Activated CD8-positive, alpha-beta memory T cell treated with anti-CD3 and anti-CD28 coated beads for 48 hours (primary cell): ENCODE measurements at regions not wholly inside any gene's neighbourhood (a gene's known extent, or its start where the extent isn't known, plus 50 kb on each side); places are given as distances from the start of the nearest gene placed in this dataset.
"Not testable (repeated sequence)": the region's sequence is repeated elsewhere in the genome, so short reads cannot be mapped to it uniquely, and the experiment has no call there.

Experiments used
- DNase-seq, 3 experiments: peaks; one replicate each; pipeline ENCODE4 v3.0.0-alpha.2; 2020; ENCODE audit warnings: low read depth in 2 of 3, low spot score in 2 of 3

DNA sequence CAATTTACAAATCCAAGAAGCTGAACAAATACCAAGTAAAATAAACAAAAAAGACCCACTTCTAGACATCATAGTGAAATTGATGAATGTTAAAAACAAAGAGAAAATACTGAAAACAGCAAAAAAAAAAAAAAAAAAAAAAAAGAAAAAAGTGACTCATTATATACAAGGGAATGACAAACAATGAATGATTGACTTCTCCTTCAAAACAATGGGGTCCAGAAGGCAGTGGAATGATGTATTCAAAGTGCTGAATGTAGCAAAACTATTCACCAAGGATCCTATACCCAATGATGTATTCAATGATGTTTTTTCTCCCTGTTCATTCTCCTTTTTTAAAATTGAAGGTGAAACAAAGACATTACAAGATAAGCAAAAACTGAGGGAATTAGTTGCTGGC lies 650.0 kb downstream of the UTRN start:
- no peak for DNase-seq

DNA sequence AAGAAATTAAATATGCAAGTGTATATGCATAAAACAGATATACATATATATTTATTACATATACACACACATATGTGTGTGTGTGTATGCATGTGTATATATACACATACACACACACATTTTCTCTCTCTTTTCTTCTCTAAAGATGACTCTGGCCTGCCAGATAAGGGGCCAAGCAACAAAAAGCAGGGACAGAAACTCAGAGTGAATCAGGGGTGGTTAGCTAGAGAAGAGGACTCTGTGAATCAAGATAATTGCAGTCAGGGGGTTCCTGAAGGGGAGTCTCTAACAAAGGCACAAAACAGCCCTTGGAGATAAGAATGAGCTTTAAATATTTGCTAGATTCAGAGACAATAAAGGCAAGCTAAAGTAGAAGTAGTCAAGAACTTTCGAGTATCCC lies 650.5 kb downstream of the UTRN start:
- DNase-seq, result no peak

DNA sequence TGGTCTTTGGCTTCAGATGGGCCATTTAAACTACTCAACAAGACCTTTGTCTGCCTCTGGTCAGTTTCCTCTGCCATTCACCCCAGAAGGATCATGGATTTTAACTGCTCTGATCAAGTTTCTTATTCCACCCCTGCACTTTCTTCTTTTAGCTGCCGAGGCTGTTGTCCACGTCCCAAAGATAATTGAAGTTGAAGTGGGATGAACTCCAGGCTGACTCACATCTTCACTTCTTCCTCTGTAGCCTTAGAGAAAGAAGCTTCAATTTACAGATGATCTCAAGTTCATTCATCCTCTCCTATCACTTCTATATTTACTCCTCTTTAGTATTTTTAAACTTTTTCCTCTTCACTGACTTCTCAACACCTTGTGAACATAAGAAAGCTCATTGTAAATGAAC lies 651.6 kb downstream of the UTRN start:
- DNase-seq, result no peak

DNA sequence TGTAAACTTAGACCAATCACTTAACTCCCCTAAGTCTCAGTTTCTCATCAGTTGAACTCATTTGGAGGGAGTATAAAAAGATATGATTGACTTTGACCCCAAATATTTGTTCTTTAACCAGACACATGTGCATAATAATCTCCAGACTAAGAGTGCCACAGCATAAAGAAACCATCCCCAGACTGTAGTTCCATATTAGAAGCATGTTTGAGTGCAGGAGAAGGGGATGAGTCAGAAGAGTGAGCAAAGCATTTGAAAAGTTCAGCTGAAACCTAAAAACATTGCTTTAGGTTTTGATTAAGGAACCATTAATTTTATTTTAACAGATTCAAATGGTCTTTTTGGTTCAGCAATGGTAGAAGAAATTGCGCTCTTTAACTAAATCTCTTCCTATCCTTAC lies 654.8 kb downstream of the UTRN start:
- no peak for DNase-seq

DNA sequence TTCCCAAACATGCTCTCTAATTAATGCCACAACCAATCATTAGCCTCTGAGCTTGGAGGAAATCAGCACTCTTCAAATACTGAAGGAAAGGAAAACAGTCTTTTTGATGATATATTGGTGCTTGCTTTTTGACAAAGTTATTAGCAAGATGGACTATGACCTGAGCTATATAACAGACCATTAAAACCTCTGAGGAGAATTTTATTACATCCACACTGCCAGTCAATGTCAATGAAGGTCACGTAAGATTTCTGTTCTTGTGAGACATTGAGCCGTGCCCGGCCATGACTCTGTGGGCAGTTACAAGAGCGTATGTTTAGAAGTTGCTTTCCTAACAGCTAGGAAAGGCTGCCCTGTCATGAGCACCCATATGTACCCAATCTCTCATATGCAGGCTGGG lies 659.0 kb downstream of the UTRN start:
- no peak for DNase-seq

DNA sequence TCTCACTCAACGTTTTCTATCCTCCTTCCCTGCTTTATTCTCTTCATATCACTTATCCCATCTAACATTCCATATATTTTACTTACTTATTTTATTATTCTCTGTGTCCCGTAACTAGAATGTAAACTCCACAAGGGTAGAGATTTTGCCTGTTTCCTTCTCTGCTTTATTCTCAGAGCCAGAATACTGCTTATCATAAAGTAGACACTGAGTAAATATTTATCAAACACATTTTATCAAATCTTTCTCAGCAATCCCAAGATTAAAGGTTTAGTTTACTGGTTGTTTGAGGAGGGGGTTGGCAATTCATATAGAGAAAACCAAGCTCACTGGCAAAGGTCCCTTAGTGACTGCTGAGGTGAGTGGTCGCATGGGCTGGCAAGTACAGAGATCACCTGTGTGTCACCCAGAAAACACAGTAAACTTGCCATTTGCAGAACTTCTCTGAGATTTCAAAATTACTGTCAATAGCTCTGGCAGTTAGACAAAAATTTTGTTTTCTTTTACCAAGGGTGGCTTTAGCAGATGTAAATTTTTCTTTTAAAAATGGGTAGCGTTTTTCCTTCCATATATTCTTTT lies 662.4 kb downstream of the UTRN start:
- DNase-seq, result no peak

DNA sequence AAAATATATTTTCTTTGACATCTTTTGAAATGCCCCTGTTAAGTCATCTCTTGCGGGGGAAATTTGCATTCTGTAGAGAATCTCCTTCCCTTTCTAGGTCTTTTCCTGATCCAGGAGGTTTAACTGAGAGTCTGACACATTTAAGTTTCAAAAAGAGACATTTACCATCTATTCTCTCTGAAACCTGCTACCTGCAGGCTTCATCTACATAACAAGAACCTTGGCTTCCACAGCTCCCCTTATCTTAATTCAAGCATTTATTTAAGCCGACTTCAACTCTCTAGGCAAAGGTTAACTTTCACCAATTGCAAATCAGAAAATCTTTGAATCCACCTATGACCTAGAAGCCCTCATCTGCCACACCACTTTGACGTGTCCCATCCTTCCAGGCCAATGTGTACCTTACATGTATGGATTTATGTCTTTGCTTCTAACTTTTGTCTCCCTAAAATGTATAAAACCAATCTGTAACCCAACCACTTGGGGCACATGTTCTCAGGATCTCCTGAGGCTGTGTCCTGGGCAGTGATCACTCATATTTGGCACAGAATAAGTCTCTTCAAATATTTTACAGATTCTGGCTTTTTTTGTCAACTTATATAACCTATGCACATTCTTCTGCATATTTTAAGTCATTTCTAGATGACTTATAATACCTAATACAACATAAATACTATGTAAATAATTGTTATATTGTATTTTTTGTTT lies 666.7 kb downstream of the UTRN start:
- DNase-seq, result no peak

DNA sequence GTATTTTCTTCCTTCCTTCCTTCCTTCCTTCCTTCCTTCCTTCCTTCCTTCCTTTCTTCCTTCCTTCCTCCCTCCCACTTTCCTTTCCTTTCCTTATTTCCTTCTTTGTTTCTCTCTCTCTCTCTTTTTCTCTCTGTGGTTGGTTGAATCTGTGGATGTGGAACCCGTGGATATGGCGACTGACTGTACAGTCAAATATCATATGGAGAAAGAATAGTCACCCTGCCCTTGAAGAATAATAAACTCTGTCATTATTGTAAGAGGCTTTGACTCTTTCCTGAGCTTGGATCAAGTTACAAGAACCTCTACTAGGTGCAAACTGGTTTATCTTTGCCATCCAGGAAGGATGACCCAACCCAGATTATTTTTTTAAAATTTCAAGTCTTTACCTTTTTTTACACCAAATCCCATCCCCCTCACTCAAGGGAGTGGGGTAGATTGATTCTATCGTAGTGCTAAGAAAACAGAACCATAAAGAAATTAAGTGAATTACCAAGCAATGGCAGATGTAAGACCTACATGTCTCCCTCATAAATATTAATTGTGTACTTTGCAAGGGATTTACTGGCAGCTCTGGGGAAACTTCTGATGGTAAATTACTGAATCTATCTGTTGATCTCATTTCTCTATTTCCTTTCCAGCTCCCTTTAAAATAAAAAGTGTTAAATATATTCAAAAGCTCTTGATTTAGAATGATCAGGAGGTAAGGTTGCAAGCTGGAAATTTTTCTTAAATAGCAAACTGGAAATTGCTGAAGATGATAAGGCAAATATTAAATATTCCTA lies 667.5 kb downstream of the UTRN start:
- no peak for DNase-seq

DNA sequence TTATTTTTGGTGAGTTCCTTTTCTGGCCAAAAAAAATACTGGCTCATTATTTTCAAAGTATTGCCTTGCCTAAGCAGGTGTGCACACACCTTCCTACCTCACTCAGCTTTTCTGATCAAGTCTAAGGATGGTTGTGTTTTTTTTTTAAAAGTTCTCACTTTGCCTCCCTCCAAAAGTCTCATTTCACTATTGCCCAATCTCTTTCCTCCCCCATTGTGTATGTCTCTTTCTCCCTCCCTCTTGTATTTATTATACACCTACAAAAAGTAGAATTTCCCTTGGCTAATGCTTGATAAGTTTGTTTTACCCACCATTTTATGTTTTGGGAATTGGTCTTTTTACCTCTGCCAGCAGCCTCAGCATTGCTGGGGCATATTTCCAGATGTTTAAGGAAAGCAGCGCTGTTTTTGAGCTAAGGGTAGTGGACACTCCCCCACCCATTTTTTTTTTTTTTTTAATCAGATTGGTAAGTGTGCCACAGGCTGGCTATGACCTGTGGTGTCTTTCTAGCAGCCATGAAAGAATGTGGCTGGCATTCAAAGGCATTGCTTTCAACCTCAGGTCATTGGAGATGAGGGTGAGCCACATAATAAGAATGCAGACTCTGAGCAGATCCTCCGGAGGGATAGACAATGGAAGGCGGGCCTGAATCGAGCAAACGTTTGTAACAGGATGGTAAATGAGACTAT lies 668.6 kb downstream of the UTRN start:
- DNase-seq, result no peak

DNA sequence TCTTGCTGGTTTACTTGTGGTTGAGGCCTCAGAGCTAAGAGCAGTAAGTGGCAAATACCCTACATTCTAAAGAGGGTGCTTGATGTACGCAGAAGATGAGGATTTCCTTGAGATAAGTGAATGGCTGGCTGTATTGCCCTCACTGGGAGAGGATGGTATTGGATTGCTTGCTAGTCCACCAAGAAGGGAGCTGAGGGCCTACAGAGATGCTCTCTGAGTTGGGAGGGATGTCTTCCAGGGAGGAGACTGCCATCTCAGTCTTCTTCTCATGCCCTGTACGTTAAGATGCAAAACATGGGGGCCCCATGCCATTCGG lies 669.1 kb downstream of the UTRN start:
- DNase-seq, result no peak

DNA sequence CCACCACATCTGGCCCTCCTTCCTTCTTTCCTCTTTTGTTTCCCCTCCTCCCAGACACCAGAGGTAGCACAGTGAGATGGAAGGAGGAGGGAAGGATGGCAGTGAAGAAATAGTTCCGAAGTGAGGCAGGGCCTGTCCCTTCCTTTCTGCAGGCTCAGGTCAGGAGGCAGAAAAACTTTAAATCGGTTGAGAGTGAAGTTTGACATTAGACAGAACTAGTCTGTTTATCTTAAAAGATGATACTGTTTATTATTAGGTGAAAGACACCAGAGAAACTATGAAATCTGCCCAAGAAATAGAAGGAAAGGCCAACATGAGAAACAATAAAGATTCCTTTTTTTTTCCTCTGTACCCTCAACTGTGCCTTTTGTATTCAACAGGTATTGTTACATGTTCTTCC lies 670.3 kb downstream of the UTRN start:
- no peak for DNase-seq

DNA sequence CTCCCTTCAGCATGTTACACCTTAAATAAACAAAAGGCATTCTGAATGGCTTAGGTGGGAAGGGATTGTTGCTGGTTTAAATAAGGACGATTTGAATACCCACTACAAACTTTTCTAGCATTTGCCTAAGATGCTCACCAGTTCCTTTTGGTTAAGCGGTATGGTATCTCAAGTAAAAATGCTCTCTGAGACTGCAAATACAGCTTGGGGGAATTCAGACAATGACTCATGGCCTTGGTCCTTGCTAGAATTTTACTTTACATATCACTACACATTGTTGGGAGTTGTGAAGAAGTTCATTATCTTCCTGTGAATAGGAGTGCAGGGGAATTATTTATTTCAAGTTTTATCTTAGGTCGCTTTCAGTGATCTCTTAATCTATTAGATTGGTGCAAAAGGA lies 670.7 kb downstream of the UTRN start:
- DNase-seq, result no peak

DNA sequence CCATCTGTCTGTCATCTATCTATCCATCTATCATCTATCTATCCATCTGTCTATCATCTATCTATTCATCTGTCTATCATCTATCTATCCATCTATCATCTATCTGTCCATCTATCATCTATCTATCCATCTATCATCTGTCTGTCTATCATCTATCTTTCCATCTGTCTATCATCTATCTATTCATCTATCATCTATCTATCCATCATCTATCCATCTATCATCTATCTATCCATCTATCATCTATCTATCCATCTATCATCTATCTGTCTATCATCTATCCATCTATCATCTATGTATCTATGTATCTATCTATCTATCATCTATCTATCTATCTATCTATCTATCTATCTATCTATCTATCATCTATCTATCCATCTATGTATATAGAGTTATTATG lies 671.6 kb downstream of the UTRN start:
- DNase-seq, result not testable (repeated sequence)

DNA sequence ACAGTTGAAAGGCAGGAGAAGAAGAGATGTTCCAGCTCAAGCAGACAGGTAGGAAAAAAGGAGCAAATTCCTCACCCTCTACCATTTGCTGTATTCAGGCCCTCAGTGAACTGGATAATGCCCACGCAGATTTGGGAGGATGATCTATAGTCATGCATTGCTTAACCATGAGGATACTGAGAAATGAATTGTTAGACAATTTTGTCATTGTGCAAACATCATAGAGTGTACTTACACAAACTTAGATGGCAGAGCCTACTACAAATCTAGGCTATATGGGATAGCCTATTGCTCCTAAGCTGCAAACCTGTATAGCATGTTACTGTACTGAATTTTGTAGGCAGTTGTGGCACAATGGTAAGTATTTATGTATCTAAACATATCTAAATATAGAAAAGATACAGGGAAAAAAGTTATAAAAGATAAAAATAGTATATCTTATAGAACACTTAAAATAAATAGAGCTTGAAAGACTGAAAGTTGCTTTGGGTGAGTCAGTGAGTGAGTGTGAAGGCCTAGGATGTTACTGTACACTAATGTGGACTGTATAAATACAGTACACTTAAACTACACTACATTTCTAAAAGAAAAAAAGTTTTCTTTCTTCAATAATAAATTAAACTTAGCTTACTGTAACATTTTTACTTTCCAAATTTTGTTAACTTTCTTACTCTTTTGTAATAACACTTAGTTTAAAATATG lies 672.3 kb downstream of the UTRN start:
- DNase-seq, result no peak

DNA sequence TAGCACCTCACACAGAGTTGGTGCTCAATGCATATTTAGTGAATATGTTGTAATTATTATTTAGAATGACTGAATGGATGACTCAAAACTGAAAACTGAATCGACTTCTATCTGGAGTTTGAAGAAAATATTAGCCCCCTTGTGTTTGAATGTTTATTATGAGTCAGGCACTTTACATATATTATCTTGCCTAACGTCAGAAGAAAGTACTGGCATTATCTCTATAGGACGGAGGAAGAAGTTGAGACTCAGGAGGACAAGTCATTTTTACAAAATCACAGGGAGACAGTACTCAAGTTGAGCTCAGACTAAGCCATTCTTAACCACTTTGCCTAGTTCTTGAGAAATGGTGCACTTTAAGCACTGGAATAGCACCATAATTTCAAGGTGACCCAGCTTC lies 684.0 kb downstream of the UTRN start:
- no peak for DNase-seq

DNA sequence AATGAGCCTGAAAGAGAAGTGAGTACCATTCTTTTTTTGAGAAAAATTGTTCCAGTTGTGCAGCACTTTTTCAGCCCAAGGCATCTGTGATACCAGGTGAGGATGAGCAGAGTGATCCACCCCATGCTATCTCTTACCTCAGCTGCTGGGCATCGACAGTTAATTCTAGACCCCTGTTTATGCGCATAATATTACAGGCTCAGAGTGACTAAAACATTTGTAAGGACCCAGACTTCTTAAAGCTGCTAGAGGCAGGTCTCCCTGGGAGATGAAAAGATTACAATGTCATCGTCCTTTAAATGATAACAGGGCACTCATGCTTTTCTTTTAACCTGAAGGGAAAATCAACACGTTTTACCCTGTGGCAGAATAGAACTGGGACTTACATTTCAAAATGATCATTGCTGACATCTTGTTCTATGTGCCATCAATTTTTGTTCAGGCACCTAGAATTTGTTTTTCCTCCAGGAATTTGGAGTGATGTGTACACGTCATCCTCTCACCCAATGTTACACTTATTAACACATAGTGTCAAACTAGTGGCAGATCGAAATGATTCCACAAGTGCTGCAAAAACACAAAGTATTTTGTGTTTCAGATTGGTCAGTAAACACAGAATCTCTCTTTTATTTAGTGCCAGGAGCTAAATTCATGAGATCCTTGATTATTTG lies 684.6 kb downstream of the UTRN start:
- DNase-seq, result no peak

DNA sequence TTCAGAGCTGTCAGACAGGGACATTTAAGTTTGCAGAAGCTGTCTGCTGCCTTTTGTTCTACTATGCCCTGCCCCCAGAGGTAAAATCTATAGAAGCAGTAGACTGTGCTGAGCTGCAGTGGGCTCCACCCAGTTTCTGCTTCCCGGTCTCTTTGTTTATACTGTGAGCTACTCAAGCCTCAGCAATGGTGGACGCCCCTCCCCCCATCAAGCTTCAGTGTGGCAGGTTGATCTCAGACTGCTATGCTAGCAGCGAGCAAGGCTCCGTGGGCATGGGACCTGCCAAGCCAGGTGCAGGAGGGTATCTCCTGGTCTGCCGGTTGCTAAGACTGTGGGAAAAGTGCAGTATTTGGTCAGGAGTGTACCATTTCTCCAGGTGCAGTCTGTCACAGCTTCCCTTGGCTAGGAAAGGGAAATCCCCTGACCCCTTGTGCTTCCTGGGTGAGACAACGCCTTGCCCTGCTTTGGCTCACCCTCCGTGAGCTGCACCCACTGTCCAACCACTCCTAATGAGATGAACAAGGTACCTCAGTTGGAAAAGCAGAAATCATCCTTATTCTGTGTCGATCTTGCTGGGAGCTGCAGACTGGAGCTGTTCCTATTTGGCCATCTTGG lies 692.2 kb downstream of the UTRN start:
- DNase-seq, result not testable (repeated sequence)

DNA sequence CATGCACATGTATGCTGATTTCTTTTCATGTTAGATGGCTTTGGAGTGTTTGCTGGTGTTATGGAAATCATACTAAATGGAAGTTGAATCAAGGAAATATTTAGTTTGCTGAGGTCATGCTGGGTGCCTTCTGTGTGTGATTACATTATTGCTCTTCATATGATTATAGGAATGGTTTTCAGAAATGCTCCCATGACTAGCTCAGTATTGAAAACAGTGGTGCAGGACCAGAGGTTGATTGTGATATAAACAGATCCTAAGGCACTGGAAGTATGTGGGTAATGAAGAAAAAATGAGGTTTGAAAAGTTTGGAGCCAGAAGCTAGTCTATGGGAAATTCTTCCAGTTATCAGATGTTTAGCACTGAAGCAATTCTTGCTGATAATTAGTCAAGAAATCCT lies 693.1 kb downstream of the UTRN start:
- no peak for DNase-seq

DNA sequence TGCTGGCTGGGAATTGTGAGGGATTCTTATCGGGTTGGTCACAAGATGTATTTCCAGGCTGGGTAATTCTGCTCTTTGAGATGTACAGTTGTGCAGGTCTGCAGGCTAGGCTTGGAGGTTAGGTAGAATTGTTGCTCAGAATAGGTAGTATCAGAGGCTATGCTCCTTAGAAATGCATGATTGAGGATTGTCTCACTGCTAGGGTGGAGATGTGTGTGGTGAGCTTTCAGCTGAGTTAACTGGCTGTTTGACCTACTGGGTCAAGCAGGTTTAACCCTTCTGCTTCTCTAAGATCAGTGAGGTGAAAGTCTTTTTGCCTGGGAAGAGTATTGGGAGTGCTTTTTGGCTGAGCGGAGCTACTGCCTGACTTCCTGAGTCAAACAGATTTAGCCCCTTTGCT lies 701.1 kb downstream of the UTRN start:
- DNase-seq, result no peak

DNA sequence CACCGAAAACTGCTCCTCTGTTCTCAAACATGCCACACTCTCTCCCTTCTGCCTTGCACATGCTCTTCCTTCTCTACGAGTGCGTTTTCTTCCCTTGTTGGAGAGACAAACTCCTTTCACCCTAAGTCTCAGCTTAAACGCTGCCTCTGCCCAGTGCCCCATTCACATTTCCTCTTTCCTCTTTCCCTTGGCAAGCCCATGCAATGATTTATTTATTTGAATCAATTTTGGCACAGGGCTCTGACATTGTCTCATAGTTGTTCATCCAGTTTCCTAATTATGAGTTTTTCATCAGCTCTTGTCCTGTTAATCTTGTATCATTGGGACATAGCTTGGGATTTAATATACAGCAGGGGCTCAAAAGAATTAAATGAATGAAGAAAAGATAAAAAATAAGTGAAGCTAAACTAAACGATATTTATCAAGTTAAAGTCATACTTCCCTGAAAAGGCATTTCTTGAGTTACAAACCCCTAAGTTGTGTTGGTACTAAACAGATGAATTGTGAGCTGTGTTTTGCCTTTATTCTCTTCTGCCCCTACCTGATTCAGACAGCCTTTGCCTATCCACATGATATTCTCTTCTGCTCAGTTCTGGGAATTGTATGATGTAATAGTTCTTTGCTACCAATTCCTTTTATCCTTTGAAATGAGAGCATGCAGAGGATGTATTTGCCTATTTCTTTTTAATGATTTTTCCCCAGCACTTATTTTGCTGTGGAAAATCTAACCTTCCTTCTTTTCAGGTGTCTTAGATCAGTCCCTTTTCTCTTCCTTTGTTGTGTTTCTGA lies 704.4 kb downstream of the UTRN start:
- DNase-seq, result no peak
